ENCODE measurements at regions not wholly inside any gene's neighbourhood (a gene's known extent, or its start where the extent isn't known, plus 50 kb on each side); places are given as distances from the start of the nearest gene placed in this dataset.

DNA sequence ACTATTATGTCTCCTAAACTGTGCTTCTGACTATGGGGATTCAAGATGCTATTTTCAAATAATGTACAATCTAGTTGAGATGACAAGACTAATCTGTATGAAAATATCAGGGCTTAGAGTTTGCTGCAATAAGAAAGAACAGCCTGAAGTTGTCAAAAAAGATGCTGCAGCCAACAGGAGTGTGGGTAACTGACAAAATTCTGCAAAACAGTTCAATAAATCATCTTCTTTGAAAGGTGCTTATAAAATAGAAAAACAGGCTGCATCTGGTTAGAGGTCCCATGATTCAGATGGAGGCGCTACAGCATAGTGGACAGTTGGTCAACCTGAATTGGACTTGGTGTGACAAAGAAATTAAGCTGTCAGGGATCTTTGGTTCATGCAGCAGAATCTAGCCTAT lies 511.0 kb downstream of the XPNPEP1 start:
- TF ChIP-seq, protein P1, sequence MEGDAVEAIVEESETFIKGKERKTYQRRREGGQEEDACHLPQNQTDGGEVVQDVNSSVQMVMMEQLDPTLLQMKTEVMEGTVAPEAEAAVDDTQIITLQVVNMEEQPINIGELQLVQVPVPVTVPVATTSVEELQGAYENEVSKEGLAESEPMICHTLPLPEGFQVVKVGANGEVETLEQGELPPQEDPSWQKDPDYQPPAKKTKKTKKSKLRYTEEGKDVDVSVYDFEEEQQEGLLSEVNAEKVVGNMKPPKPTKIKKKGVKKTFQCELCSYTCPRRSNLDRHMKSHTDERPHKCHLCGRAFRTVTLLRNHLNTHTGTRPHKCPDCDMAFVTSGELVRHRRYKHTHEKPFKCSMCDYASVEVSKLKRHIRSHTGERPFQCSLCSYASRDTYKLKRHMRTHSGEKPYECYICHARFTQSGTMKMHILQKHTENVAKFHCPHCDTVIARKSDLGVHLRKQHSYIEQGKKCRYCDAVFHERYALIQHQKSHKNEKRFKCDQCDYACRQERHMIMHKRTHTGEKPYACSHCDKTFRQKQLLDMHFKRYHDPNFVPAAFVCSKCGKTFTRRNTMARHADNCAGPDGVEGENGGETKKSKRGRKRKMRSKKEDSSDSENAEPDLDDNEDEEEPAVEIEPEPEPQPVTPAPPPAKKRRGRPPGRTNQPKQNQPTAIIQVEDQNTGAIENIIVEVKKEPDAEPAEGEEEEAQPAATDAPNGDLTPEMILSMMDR (IDR thresholded peaks at IDR 0.05 in 8 of 11, conservative IDR thresholded peaks at IDR 0.05 in 3 of 11): no peak
- no peak for TF ChIP-seq POLR2AphosphoS5 (IDR thresholded peaks at IDR 0.05)

Data from spleen (tissue), 7 donors.